Mesothelial cell of epicardium (in vitro differentiated cells): ENCODE measurements at regions not wholly inside any gene's neighbourhood (a gene's known extent, or its start where the extent isn't known, plus 50 kb on each side); places are given as distances from the start of the nearest gene placed in this dataset.

Experiments
- DNase-seq, 2 experiments: peaks; one replicate each; pipeline ENCODE4 v3.0.0; 2021; ENCODE audit warnings: low spot score in 2 of 2; ENCODE audit not compliant: unreplicated experiment in 2 of 2
- H3K27ac Mint-ChIP-seq: 2 replicates; pipeline ENCODE4 v1.8.0; 2021; ENCODE audit warnings: mixed read lengths
- H3K27me3 Mint-ChIP-seq: 2 replicates; pipeline ENCODE4 v1.8.0; 2021; ENCODE audit warnings: low read depth, mixed read lengths
- H3K36me3 Mint-ChIP-seq: 2 replicates; pipeline ENCODE4 v1.8.0; 2021; ENCODE audit warnings: mixed read lengths
- H3K4me1 Mint-ChIP-seq: 2 replicates; pipeline ENCODE4 v1.8.0; 2021; ENCODE audit warnings: mixed read lengths
- H3K4me3 Mint-ChIP-seq: 2 replicates; pipeline ENCODE4 v1.8.0; 2021; ENCODE audit warnings: mild to moderate bottlenecking, moderate library complexity, mixed read lengths
- H3K9me3 Mint-ChIP-seq: 2 replicates; pipeline ENCODE4 v1.8.0; 2021; ENCODE audit warnings: mixed read lengths
- CTCF ChIP-seq: fragments of 200-600 bp; sonication (generic); IDR thresholded peaks from one replicate; pipeline ENCODE4 v1.5.0; 2021; ENCODE audit warnings: antibody characterized with exemption; ENCODE audit not compliant: unreplicated experiment

- Mint-ChIP-seq H3K4me1 (no peaks in the 10 kb centered on the region), H3K4me3 (no peak overlapping the region), H3K27ac (no peak overlapping the region), H3K27me3 (no peaks in the 10 kb centered on the region), H3K36me3 (no peaks in the 10 kb centered on the region), H3K9me3 (peaks cover 35% of the 10 kb centered on the region)
- no peak for TF ChIP-seq CTCF
- DNase-seq, result no peak
Measured at GRCh38 chrX:12011075-12011474, 127.2 kb upstream of the FRMPD4 start.

DNA sequence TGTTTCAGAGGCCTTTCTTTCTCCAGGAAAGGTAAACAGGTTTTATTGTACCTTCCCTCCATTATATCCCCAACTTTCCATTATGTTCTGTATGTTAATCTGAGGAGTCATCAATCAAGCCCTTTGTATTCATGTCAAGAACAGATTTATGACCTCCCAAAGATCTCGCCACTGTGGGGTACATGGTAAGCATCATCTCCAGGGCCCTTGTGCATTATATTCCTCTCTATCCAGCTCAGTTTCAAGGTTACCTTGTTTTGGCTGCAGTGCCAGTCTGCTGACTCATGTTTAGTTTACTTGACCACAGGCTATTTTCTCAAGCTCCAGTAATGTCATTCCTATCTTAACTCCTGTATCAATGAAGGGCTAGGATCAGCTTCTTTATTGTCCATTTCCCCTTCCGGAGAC lies 125.1 kb upstream of the FRMPD4 start:
- no peak for TF ChIP-seq CTCF
- no peaks in the 10 kb centered on the region for H3K4me1 Mint-ChIP-seq
- no peaks in the 10 kb centered on the region for H3K36me3 Mint-ChIP-seq
- H3K27me3 Mint-ChIP-seq, result no peaks in the 10 kb centered on the region
- no peak overlapping the region for H3K4me3 Mint-ChIP-seq
- no peak overlapping the region for H3K27ac Mint-ChIP-seq
- H3K9me3 Mint-ChIP-seq, result peaks cover 36% of the 10 kb centered on the region
- DNase-seq, result no peak

DNA sequence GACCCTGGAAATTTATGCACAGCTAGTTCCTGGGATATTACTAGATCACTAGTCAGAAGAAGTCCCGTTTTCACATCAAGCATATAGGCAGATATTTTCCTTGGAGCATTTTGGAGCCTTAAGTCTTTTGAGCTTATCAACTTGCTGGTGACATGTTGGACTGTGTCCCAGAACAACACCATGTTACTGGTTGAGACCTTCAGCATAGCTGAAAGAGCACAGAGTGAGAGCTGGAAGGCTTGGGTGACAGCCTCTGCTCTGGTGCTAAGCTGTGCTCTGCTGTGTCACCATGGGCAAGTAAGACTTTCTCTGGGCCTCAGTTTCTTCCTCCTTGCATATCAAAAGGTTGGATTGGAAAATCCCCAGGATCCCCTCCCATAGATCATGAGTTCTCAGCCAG lies 116.6 kb upstream of the FRMPD4 start:
- Mint-ChIP-seq H3K27ac (no peak overlapping the region), H3K9me3 (peaks cover 34% of the 10 kb centered on the region), H3K4me3 (no peak overlapping the region), H3K4me1 (no peaks in the 10 kb centered on the region), H3K36me3 (no peaks in the 10 kb centered on the region), H3K27me3 (no peaks in the 10 kb centered on the region)
- no peak for TF ChIP-seq CTCF
- DNase-seq, result no peak

- H3K27me3 Mint-ChIP-seq, result no peaks in the 10 kb centered on the region
- no peaks in the 10 kb centered on the region for H3K4me1 Mint-ChIP-seq
- H3K36me3 Mint-ChIP-seq, result no peaks in the 10 kb centered on the region
- no peak for DNase-seq
- TF ChIP-seq CTCF, result no peak
- no peak overlapping the region for H3K27ac Mint-ChIP-seq
- peaks cover 30% of the 10 kb centered on the region for H3K9me3 Mint-ChIP-seq
- no peak overlapping the region for H3K4me3 Mint-ChIP-seq
Measured at GRCh38 chrX:12026481-12026880, 111.8 kb upstream of the FRMPD4 start.

DNA sequence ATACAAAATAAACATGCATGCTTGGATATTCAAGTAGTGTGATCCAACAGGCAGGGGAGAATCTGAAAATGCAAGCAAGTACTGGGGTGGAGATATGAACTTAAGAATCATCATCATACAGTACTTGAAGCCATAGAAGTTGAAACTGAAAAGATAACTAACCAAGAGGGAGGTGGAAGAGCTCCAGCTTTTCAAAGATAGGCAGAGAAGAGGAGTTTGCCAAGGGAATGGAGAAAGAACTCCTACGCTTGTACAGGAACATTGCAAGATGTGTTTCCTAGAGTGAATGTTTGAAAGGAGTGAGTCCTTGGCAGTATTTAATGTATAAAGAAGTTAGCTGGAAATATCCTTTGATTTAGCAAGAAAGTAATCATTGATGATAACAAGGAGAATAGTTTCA lies 106.2 kb upstream of the FRMPD4 start:
- Mint-ChIP-seq H3K4me1 (no peaks in the 10 kb centered on the region), H3K4me3 (no peak overlapping the region), H3K36me3 (no peaks in the 10 kb centered on the region), H3K27ac (no peak overlapping the region), H3K27me3 (no peaks in the 10 kb centered on the region), H3K9me3 (peaks cover 4% of the 10 kb centered on the region)
- no peak for TF ChIP-seq CTCF
- DNase-seq, result no peak

- Mint-ChIP-seq H3K27ac (no peak overlapping the region), H3K4me3 (no peak overlapping the region), H3K9me3 (peaks cover 8% of the 10 kb centered on the region), H3K27me3 (no peaks in the 10 kb centered on the region), H3K36me3 (no peaks in the 10 kb centered on the region), H3K4me1 (no peaks in the 10 kb centered on the region)
- DNase-seq, result no peak
- no peak for TF ChIP-seq CTCF
Measured at GRCh38 chrX:12034741-12035140, 103.5 kb upstream of the FRMPD4 start.
